NT2/D1 (cell line): ENCODE measurements at regions not wholly inside any gene's neighbourhood (a gene's known extent, or its start where the extent isn't known, plus 50 kb on each side); places are given as distances from the start of the nearest gene placed in this dataset.

ENCODE experiments used
- DNase-seq: peaks from one replicate; pipeline ENCODE4 v3.0.0-alpha.2; 2011; ENCODE audit warnings: low read depth, low spot score
- H3K27me3 ChIP-seq: 2 replicates; pipeline ENCODE4 v1.6.0; 2011; ENCODE audit warnings: mild to moderate bottlenecking; ENCODE audit not compliant: insufficient read length, insufficient read depth
- H3K36me3 ChIP-seq: 2 replicates; pipeline ENCODE4 v1.6.1; 2011; ENCODE audit warnings: mild to moderate bottlenecking, low read length, mixed read lengths; ENCODE audit not compliant: insufficient read depth, insufficient read length
- H3K4me1 ChIP-seq: 2 replicates; pipeline ENCODE4 v1.5.1; 2011; ENCODE audit not compliant: insufficient read depth, insufficient read length
- H3K4me3 ChIP-seq: 2 replicates; pipeline ENCODE4 v1.5.1; 2011; ENCODE audit warnings: low read depth; ENCODE audit not compliant: insufficient read length
- H3K9ac ChIP-seq: 2 replicates; pipeline ENCODE4 v1.6.0; 2011; ENCODE audit warnings: low read depth; ENCODE audit not compliant: insufficient read length
- H3K9me3 ChIP-seq: 2 replicates; pipeline ENCODE4 v1.5.1; 2011; ENCODE audit warnings: mild to moderate bottlenecking, low read length; ENCODE audit not compliant: insufficient read depth
- SUZ12 ChIP-seq: IDR thresholded peaks from 2 replicates; pipeline ENCODE4 v1.6.1; 2011; ENCODE audit not compliant: insufficient read length, insufficient read depth; ENCODE audit errors: extremely low read depth
- YY1 ChIP-seq: IDR thresholded peaks from 2 replicates; pipeline ENCODE4 v1.6.1; 2011; ENCODE audit not compliant: insufficient read length, insufficient read depth
- ZNF274 ChIP-seq: IDR thresholded peaks from 2 replicates; pipeline ENCODE4 v1.6.1; 2011; ENCODE audit warnings: mild to moderate bottlenecking, low read depth, low read length

DNA sequence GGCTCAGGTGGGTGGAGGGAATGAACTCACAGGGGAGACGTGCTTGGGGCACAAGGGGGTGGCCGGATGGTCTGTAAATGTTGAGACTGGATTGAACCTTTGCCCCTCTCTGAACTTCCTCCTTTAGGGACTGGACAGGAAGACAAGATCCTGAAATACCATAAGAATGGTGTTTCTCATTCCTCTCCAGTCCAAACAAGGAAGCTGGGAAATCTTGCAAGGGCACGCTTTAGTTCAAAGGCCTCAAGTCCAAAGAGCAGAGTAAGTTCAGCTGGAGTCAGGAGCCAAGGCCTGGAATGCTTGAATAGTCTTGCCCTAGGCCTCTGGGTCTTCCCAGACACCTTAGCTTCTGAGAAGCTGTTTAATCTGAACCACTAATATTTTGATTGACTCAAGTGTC lies 52.4 kb upstream of the SIX3 start:
- peaks cover 24% of the 10 kb centered on the region; the same call in 1 of the 2 replicates for H3K9me3 ChIP-seq
- H3K4me3 ChIP-seq = no peak overlapping the region
- DNase-seq = no peak
- H3K4me1 ChIP-seq = no peaks in the 10 kb centered on the region
- H3K27me3 ChIP-seq = no peaks in the 10 kb centered on the region
- H3K36me3 ChIP-seq = no peaks in the 10 kb centered on the region
- H3K9ac ChIP-seq = no peak overlapping the region
- no peak for TF ChIP-seq YY1
- no peak for TF ChIP-seq SUZ12
- no peak for TF ChIP-seq ZNF274
